ENCODE measurements at regions not wholly inside any gene's neighbourhood (a gene's known extent, or its start where the extent isn't known, plus 50 kb on each side); places are given as distances from the start of the nearest gene placed in this dataset.

DNA sequence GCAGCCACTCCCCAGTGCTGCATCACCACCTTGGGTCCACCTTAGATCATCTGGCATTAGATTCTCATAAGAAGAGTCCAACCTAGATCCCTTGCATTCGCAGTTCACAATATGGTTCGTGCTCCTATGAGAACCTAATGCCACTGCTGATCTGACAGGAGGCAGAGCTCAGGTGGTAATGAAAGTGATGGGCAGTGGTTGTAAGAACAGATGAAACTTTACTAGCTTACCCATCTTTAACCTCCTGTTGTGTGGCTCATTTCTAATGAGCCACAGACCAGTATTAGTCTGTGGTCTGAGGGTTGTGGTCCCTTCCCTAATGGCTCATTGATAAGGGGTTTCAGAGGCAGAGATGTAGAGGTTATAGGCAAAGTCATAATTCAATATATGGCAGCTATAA, 615.9 kb upstream of the MIS18BP1 start:
- no peaks in the 10 kb centered on the region for H3K27me3 ChIP-seq (ENCODE audit: insufficient read depth, poor library complexity, severe bottlenecking)
- ATAC-seq (ENCODE audit: low read depth), result no peak
- H3K4me3 ChIP-seq (ENCODE audit: severe bottlenecking), result no peak overlapping the region
- DNase-seq (ENCODE audit: low spot score), result no peak
- H3K9me3 ChIP-seq (ENCODE audit: severe bottlenecking), result peaks cover 4% of the 10 kb centered on the region
- no peaks in the 10 kb centered on the region for H3K4me1 ChIP-seq (ENCODE audit: insufficient read depth, poor library complexity, severe bottlenecking)
- no peak overlapping the region for H3K27ac ChIP-seq (ENCODE audit: poor library complexity, severe bottlenecking)
- H3K36me3 ChIP-seq (ENCODE audit: low read depth), result no peaks in the 10 kb centered on the region
- TF ChIP-seq, protein P1, sequence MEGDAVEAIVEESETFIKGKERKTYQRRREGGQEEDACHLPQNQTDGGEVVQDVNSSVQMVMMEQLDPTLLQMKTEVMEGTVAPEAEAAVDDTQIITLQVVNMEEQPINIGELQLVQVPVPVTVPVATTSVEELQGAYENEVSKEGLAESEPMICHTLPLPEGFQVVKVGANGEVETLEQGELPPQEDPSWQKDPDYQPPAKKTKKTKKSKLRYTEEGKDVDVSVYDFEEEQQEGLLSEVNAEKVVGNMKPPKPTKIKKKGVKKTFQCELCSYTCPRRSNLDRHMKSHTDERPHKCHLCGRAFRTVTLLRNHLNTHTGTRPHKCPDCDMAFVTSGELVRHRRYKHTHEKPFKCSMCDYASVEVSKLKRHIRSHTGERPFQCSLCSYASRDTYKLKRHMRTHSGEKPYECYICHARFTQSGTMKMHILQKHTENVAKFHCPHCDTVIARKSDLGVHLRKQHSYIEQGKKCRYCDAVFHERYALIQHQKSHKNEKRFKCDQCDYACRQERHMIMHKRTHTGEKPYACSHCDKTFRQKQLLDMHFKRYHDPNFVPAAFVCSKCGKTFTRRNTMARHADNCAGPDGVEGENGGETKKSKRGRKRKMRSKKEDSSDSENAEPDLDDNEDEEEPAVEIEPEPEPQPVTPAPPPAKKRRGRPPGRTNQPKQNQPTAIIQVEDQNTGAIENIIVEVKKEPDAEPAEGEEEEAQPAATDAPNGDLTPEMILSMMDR (IDR thresholded peaks at IDR 0.05; ENCODE audit: poor library complexity, severe bottlenecking), result no peak

DNA sequence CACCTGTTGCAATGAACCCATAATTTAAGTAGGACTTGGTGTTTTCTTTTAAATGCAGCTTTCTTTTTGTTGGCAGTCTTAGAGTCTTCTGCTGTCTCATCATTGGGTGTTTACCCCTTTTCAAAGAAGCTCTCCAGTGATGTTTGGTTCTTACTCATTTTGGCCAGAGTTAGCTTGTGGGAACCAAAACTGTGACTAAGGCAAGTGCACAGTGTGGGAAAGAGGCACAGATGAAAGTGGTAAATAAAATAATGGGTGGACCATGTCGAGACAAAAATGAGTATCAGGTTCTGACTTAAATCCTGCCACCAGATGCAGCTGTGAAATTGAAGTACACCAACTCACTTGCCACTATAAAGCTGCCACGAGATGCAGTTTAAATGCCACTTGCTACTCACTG, 615.4 kb upstream of the MIS18BP1 start:
- no peak for DNase-seq (ENCODE audit: low spot score)
- H3K27me3 ChIP-seq (ENCODE audit: insufficient read depth, poor library complexity, severe bottlenecking), result no peaks in the 10 kb centered on the region
- no peaks in the 10 kb centered on the region for H3K36me3 ChIP-seq (ENCODE audit: low read depth)
- H3K4me3 ChIP-seq (ENCODE audit: severe bottlenecking), result no peak overlapping the region
- TF ChIP-seq, protein P1 (IDR thresholded peaks at IDR 0.05; ENCODE audit: poor library complexity, severe bottlenecking), result no peak
- H3K4me1 ChIP-seq (ENCODE audit: insufficient read depth, poor library complexity, severe bottlenecking), result no peaks in the 10 kb centered on the region
- no peak overlapping the region for H3K27ac ChIP-seq (ENCODE audit: poor library complexity, severe bottlenecking)
- no peak for ATAC-seq (ENCODE audit: low read depth)
- H3K9me3 ChIP-seq (ENCODE audit: severe bottlenecking), result peaks cover 4% of the 10 kb centered on the region

DNA sequence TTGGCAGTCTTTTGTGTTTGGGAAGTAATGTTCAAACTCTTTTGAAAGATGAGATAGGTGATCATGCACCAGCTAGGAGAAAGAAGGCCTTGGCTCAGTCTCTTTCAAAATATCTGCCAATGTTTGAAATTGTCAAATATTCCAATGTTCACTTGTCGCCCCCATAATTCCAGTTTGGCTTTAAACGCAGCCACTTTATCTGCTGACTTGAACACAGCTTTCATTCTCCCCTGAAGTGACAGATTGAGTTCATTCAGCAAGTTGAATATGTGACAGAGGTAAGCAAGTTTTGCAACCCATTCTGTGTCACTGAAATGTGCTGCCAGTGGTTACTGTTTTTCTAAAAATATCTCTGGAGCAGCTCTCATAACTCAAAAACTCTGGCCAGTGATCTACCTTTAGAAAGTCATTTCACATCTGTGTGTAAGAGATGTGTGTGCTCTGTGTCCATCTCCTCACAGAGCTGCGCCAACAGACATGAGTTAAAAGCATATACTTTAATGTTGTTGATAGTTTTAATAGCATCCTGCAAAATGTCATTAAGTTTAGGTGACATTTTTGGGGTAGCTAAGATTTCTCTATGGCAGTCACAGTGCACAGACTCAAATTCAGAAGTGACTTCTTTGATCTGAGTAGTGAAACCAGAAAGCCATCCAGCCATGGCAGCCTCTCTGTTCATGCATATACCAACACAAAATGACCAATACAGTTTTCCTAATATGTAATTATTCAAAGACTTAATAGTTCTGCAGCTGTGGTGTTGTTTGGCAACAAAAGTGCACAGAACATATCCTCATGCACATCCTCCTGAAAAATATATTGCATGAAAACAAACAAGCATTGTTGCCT, 614.3 kb upstream of the MIS18BP1 start:
- H3K36me3 ChIP-seq (ENCODE audit: low read depth), result no peaks in the 10 kb centered on the region
- H3K27me3 ChIP-seq (ENCODE audit: insufficient read depth, poor library complexity, severe bottlenecking), result peaks cover 3% of the 10 kb centered on the region
- peaks cover under 1% of the 10 kb centered on the region for H3K9me3 ChIP-seq (ENCODE audit: severe bottlenecking)
- no peaks in the 10 kb centered on the region for H3K4me1 ChIP-seq (ENCODE audit: insufficient read depth, poor library complexity, severe bottlenecking)
- DNase-seq (ENCODE audit: low spot score) (no peak), ATAC-seq (ENCODE audit: low read depth) (no peak)
- TF ChIP-seq, protein P1 (IDR thresholded peaks at IDR 0.05; ENCODE audit: poor library complexity, severe bottlenecking), result no peak
- H3K27ac ChIP-seq (ENCODE audit: poor library complexity, severe bottlenecking), result no peak overlapping the region
- H3K4me3 ChIP-seq (ENCODE audit: severe bottlenecking), result no peak overlapping the region

DNA sequence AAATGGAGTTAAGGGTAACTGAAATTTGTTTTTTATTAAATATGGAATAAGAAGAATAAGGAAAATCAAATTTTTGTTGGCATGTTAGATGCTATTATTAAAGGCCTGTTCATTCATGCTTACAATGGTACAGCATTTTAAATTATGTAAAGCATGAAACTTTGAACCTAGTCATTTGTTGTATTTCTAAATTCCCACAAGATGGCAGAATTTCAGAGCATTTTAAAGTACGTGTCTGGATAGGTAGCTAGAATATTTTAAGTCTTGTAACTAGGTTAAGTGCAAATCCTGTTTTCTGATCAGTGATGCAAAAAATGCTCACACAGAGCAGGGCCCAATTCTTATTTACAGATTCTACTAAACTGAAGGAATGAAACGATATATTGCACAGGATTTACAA, 585.6 kb upstream of the MIS18BP1 start:
- Histone ChIP-seq H3K27ac (ENCODE audit: poor library complexity, severe bottlenecking) (no peak overlapping the region), H3K36me3 (ENCODE audit: low read depth) (no peaks in the 10 kb centered on the region), H3K4me3 (ENCODE audit: severe bottlenecking) (no peak overlapping the region), H3K9me3 (ENCODE audit: severe bottlenecking) (no peaks in the 10 kb centered on the region), H3K4me1 (ENCODE audit: insufficient read depth, poor library complexity, severe bottlenecking) (no peaks in the 10 kb centered on the region), H3K27me3 (ENCODE audit: insufficient read depth, poor library complexity, severe bottlenecking) (no peaks in the 10 kb centered on the region)
- DNase-seq (ENCODE audit: low spot score), result no peak
- TF ChIP-seq, protein P1 (IDR thresholded peaks at IDR 0.05; ENCODE audit: poor library complexity, severe bottlenecking), result peak; percentile 66
- ATAC-seq (ENCODE audit: low read depth), result no peak

DNA sequence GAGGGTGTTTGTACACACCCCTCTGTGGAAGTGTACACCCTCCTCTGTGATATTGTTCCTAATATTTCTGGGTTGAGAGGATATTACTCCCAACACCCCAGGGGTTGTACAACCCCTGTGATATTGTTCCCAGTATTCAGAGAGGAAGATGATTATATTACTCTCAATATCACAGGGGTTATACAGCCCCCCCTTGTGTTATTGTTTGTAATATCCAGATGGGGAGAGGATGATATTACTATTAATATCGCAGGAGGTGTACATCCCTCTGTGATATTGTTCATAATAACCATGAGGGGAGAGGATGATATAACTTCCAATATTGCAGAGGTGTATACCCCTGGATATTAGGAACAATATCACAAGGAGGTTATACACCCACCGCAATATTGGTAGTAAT, 566.1 kb upstream of the MIS18BP1 start:
- H3K4me1 ChIP-seq (ENCODE audit: insufficient read depth, poor library complexity, severe bottlenecking), result no peaks in the 10 kb centered on the region
- ATAC-seq (ENCODE audit: low read depth), result no peak
- H3K27me3 ChIP-seq (ENCODE audit: insufficient read depth, poor library complexity, severe bottlenecking), result no peaks in the 10 kb centered on the region
- TF ChIP-seq, protein P1 (IDR thresholded peaks at IDR 0.05; ENCODE audit: poor library complexity, severe bottlenecking), result peak; percentile 18
- H3K36me3 ChIP-seq (ENCODE audit: low read depth), result no peaks in the 10 kb centered on the region
- no peak for DNase-seq (ENCODE audit: low spot score)
- H3K9me3 ChIP-seq (ENCODE audit: severe bottlenecking), result no peaks in the 10 kb centered on the region
- H3K4me3 ChIP-seq (ENCODE audit: severe bottlenecking), result no peak overlapping the region
- H3K27ac ChIP-seq (ENCODE audit: poor library complexity, severe bottlenecking), result no peak overlapping the region
